Left lobe of liver (tissue), 2 donors: ENCODE measurements at regions not wholly inside any gene's neighbourhood (a gene's known extent, or its start where the extent isn't known, plus 50 kb on each side); places are given as distances from the start of the nearest gene placed in this dataset.
A peak's percentile ranks its signal among the peaks of the same experiment; 100 is the strongest.

Source experiments
- ATAC-seq: fragments of 200-7000 bp; cut with Tn5 transposase; one replicate; pipeline ENCODE4 v1.9.1; 2020; ENCODE audit warnings: mild to moderate bottlenecking, moderate library complexity
- DNase-seq: peaks from one replicate; pipeline ENCODE4 v3.0.0-alpha.2; 2020; ENCODE audit warnings: low spot score
- donor health status: DM: no; HTN: no; CAD: no; lungs with moderate emphysema.
- donor health status: DM: no; HTN: yes; CAD: no.

- DNase-seq = peak; percentile 75
- ATAC-seq = peak; percentile 99
These were observed 61.4 kb upstream of the GPR158 start for GRCh38 chr10:25113191-25114035.

GRCh38 chr10:25114036-25114411 is 60.8 kb upstream of the GPR158 start:
- ATAC-seq = no peak
- no peak for DNase-seq

- no peak for DNase-seq
- ATAC-seq = no peak
These were observed 57.0 kb upstream of the GPR158 start for GRCh38 chr10:25117757-25118156.

GRCh38 chr10:25120188-25120587 is 54.6 kb upstream of the GPR158 start:
- DNase-seq (no peak), ATAC-seq (no peak)
